ENCODE measurements at regions not wholly inside any gene's neighbourhood (a gene's known extent, or its start where the extent isn't known, plus 50 kb on each side); places are given as distances from the start of the nearest gene placed in this dataset.

DNA sequence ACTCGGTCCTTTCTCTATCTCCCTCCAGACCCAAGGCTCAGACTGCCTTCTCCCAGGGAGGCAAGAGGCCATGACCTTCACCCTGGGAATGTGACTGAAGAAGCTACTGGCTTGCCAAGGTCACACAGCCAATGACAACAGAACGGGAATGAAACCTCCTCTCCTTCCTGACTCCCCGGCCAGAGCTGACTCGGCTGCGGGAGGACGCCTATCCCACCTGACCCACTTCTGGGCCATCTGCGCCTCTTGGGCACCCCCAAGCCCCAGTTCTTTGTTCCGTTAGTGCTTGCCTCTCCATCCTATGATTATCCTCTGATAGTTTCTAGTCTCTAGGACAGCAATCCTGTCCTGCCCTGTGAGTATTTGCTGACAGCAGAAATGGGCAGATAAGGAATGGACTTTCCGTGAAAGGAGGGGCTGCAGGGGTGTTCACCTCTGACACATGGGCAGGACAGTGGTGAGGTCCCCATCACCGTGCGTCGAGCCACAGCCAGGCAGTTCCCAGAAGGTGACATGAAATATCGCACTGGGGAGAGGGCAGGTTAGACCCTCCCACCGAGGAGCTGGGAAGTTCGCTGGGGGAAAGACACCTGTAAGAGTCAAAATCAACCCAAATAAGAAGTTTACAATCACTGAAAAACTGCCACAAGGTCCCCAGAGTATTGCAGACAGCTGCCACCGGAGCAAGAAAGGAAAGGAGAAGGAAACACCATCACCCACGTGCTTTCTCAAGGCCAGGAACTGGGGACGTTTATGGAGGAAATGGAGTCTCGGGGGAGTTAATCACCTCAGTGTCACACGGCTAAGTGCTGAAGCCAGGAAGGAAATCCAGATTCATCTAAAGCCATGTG is 63.0 kb downstream of the INSIG1 start:
- Histone ChIP-seq H3K4me2 (ENCODE audit: low read depth, low read length, poor library complexity, severe bottlenecking) (no peak overlapping the region), H3K79me2 (ENCODE audit: insufficient read depth, low read length) (no peaks in the 10 kb centered on the region), H3K9me2 (replicated peaks; ENCODE audit: insufficient read depth, low read length) (no peaks in the 10 kb centered on the region), H3F3A (ENCODE audit: insufficient read depth) (no peaks in the 10 kb centered on the region), H3K36me3 (ENCODE audit: low read length) (no peaks in the 10 kb centered on the region), H2AFZ (ENCODE audit: low read depth, low read length, severe bottlenecking) (no peak overlapping the region), H3K9me3 (ENCODE audit: insufficient read depth, low read length) (no peaks in the 10 kb centered on the region), H3K4me3 (ENCODE audit: insufficient read depth, low read length, poor library complexity, severe bottlenecking) (no peak overlapping the region), H4K20me1 (ENCODE audit: low read depth, low read length) (no peaks in the 10 kb centered on the region), H3K27me3 (ENCODE audit: low read length) (no peaks in the 10 kb centered on the region), H3K27ac (ENCODE audit: low read depth, low read length) (no peak overlapping the region), H3K9ac (ENCODE audit: low read length) (no peak overlapping the region)
- TF ChIP-seq CTCF (IDR thresholded peaks at IDR 0.05; ENCODE audit: insufficient read depth, low read length, poor library complexity, severe bottlenecking) = no peak
- no peak for TF ChIP-seq EZH2phosphoT487 (conservative IDR thresholded peaks at IDR 0.05; ENCODE audit: low read length)

GRCh38 chr7:155361346-155361680 is 63.6 kb downstream of the INSIG1 start:
- Histone ChIP-seq H4K20me1 (ENCODE audit: low read depth, low read length) (no peaks in the 10 kb centered on the region), H3K27me3 (ENCODE audit: low read length) (no peaks in the 10 kb centered on the region), H3K4me2 (ENCODE audit: low read depth, low read length, poor library complexity, severe bottlenecking) (no peak overlapping the region), H2AFZ (ENCODE audit: low read depth, low read length, severe bottlenecking) (no peak overlapping the region), H3F3A (ENCODE audit: insufficient read depth) (no peaks in the 10 kb centered on the region), H3K4me3 (ENCODE audit: insufficient read depth, low read length, poor library complexity, severe bottlenecking) (no peak overlapping the region), H3K9me3 (ENCODE audit: insufficient read depth, low read length) (no peaks in the 10 kb centered on the region), H3K79me2 (ENCODE audit: insufficient read depth, low read length) (no peaks in the 10 kb centered on the region), H3K36me3 (ENCODE audit: low read length) (no peaks in the 10 kb centered on the region), H3K9ac (ENCODE audit: low read length) (no peak overlapping the region), H3K27ac (ENCODE audit: low read depth, low read length) (no peak overlapping the region), H3K9me2 (replicated peaks; ENCODE audit: insufficient read depth, low read length) (no peaks in the 10 kb centered on the region)
- TF ChIP-seq EZH2phosphoT487 (conservative IDR thresholded peaks at IDR 0.05; ENCODE audit: low read length) = no peak
- TF ChIP-seq CTCF (IDR thresholded peaks at IDR 0.05; ENCODE audit: insufficient read depth, low read length, poor library complexity, severe bottlenecking) = no peak

DNA sequence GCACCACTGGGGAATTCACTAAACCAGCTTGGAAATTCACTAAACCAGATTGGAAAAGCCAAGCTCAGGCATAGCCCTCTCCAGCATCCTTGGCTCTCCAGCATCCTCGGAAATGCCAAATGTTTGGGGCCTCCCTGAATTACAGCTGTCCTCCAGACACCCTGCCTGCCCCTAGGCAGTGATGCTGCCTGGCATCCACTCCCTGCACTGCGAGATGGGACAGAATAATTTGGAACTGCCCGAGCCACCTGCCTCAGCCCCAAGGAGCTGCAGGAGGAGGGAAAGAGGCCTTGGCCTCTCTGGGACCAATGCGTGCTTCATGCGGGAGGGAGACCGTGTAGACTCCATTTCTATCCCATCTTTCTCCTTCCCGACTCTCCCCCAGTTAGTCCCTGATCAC is 64.3 kb downstream of the INSIG1 start:
- no peaks in the 10 kb centered on the region for H3F3A ChIP-seq (ENCODE audit: insufficient read depth)
- no peaks in the 10 kb centered on the region for H3K27me3 ChIP-seq (ENCODE audit: low read length)
- H3K36me3 ChIP-seq (ENCODE audit: low read length) = no peaks in the 10 kb centered on the region
- H2AFZ ChIP-seq (ENCODE audit: low read depth, low read length, severe bottlenecking) = no peak overlapping the region
- H4K20me1 ChIP-seq (ENCODE audit: low read depth, low read length) = no peaks in the 10 kb centered on the region
- H3K4me2 ChIP-seq (ENCODE audit: low read depth, low read length, poor library complexity, severe bottlenecking) = no peak overlapping the region
- no peak overlapping the region for H3K9ac ChIP-seq (ENCODE audit: low read length)
- no peak overlapping the region for H3K4me3 ChIP-seq (ENCODE audit: insufficient read depth, low read length, poor library complexity, severe bottlenecking)
- H3K27ac ChIP-seq (ENCODE audit: low read depth, low read length) = no peak overlapping the region
- no peaks in the 10 kb centered on the region for H3K79me2 ChIP-seq (ENCODE audit: insufficient read depth, low read length)
- no peaks in the 10 kb centered on the region for H3K9me3 ChIP-seq (ENCODE audit: insufficient read depth, low read length)
- H3K9me2 ChIP-seq (replicated peaks; ENCODE audit: insufficient read depth, low read length) = no peaks in the 10 kb centered on the region
- TF ChIP-seq EZH2phosphoT487 (conservative IDR thresholded peaks at IDR 0.05; ENCODE audit: low read length) = no peak
- TF ChIP-seq CTCF (IDR thresholded peaks at IDR 0.05; ENCODE audit: insufficient read depth, low read length, poor library complexity, severe bottlenecking) = no peak

Data from SU-DHL-6 (cell line).